GM23338 (cell line): ENCODE measurements at regions not wholly inside any gene's neighbourhood (a gene's known extent, or its start where the extent isn't known, plus 50 kb on each side); places are given as distances from the start of the nearest gene placed in this dataset.

Source experiments
- ATAC-seq: fragments of 200-7000 bp; cut with Tn5 transposase; 3 replicates; pipeline ENCODE4 v1.9.1; 2020
- DNase-seq: peaks from one replicate; pipeline ENCODE4 v3.0.0-alpha.2; 2015; ENCODE audit warnings: low spot score
- H2AFZ ChIP-seq: fragments of 200-600 bp; sonication (generic); 2 replicates; pipeline ENCODE4 v1.8.0; 2016; ENCODE audit warnings: antibody characterized with exemption, mild to moderate bottlenecking, moderate library complexity
- H3F3A ChIP-seq: fragments of 200-600 bp; sonication (generic); replicated peaks from 2 replicates; pipeline ENCODE4 v1.8.0; 2017; ENCODE audit warnings: antibody characterized with exemption, mixed run types, low read depth
- H3K27ac ChIP-seq: fragments of 200-600 bp; sonication (generic); 2 replicates; pipeline ENCODE4 v1.6.1; 2016; ENCODE audit warnings: low read depth
- H3K27me3 ChIP-seq: fragments of 200-600 bp; sonication (generic); 2 replicates; pipeline ENCODE4 v1.8.0; 2016; ENCODE audit warnings: mild to moderate bottlenecking, mixed run types, moderate library complexity; ENCODE audit not compliant: insufficient read depth
- H3K36me3 ChIP-seq: fragments of 200-600 bp; sonication (generic); 2 replicates; pipeline ENCODE4 v1.8.0; 2016; ENCODE audit warnings: mild to moderate bottlenecking; ENCODE audit not compliant: insufficient read depth
- H3K4me1 ChIP-seq: fragments of 200-600 bp; sonication (generic); 2 replicates; pipeline ENCODE4 v1.8.0; 2016; ENCODE audit warnings: mild to moderate bottlenecking, moderate library complexity; ENCODE audit not compliant: insufficient read depth
- H3K4me2 ChIP-seq: fragments of 200-600 bp; sonication (generic); 2 replicates; pipeline ENCODE4 v1.7.1; 2017; ENCODE audit warnings: mixed run types
- H3K4me3 ChIP-seq: fragments of 200-600 bp; sonication (generic); 2 replicates; pipeline ENCODE4 v1.6.1; 2016; ENCODE audit warnings: mixed run types
- H3K79me2 ChIP-seq: fragments of 200-600 bp; sonication (generic); replicated peaks from 2 replicates; pipeline ENCODE4 v1.8.0; 2017; ENCODE audit warnings: mild to moderate bottlenecking; ENCODE audit not compliant: insufficient read depth
- H3K9me2 ChIP-seq: fragments of 200-600 bp; sonication (generic); 2 replicates; pipeline ENCODE4 v1.8.0; 2017; ENCODE audit not compliant: insufficient read depth
- H4K20me1 ChIP-seq: fragments of 200-600 bp; sonication (generic); replicated peaks from 2 replicates; pipeline ENCODE4 v1.8.0; 2017; ENCODE audit warnings: mild to moderate bottlenecking; ENCODE audit not compliant: insufficient read depth
- H3K27ac Mint-ChIP-seq: 2 replicates; pipeline ENCODE4 v1.8.0; 2020; ENCODE audit warnings: inconsistent platforms, mild to moderate bottlenecking, moderate library complexity, mixed read lengths
- H3K27me3 Mint-ChIP-seq: 3 replicates; pipeline ENCODE4 v1.8.0; 2022; ENCODE audit warnings: low read depth, mild to moderate bottlenecking, moderate library complexity, mixed read lengths, inconsistent platforms; ENCODE audit not compliant: insufficient read depth, poor library complexity
- H3K36me3 Mint-ChIP-seq: 3 replicates; pipeline ENCODE4 v1.8.0; 2021; ENCODE audit warnings: low read depth, mild to moderate bottlenecking, inconsistent platforms, moderate library complexity, mixed read lengths
- H3K4me1 Mint-ChIP-seq: 3 replicates; pipeline ENCODE4 v1.8.0; 2020; ENCODE audit warnings: mild to moderate bottlenecking, inconsistent platforms, mixed read lengths
- H3K4me3 Mint-ChIP-seq: 3 replicates; pipeline ENCODE4 v1.8.0; 2021; ENCODE audit warnings: moderate library complexity, mild to moderate bottlenecking, inconsistent platforms, mixed read lengths
- H3K9me3 Mint-ChIP-seq: 3 replicates; pipeline ENCODE4 v1.8.0; 2020; ENCODE audit warnings: moderate library complexity, mild to moderate bottlenecking, inconsistent platforms, mixed read lengths
- CREB1 ChIP-seq: fragments of 250-450 bp; sonication (Bioruptor Pico); IDR thresholded peaks from 2 replicates; pipeline ENCODE4 v1.5.0; 2020; ENCODE audit warnings: low read depth, mild to moderate bottlenecking, moderate library complexity
- JUNB ChIP-seq: IDR thresholded peaks from one replicate; pipeline ENCODE4 v1.6.1; 2016; ENCODE audit warnings: antibody characterized with exemption; ENCODE audit not compliant: unreplicated experiment
- POLR2AphosphoS5 ChIP-seq: IDR thresholded peaks from 2 replicates; pipeline ENCODE4 v1.6.1; 2016; ENCODE audit warnings: antibody characterized with exemption, low read depth
- STAT1 ChIP-seq: IDR thresholded peaks from one replicate; pipeline ENCODE4 v1.6.1; 2016; ENCODE audit warnings: antibody characterized with exemption; ENCODE audit not compliant: unreplicated experiment
- ZNF114 ChIP-seq: fragments of 250-450 bp; sonication (Bioruptor Pico); IDR thresholded peaks from 2 replicates; pipeline ENCODE4 v1.5.0; 2020; ENCODE audit warnings: mild to moderate bottlenecking, moderate library complexity
- TF ChIP-seq, protein P1 (sequence below): fragments of 250-450 bp; sonication (Bioruptor Pico); IDR thresholded peaks from 2 replicates; pipeline ENCODE4 v1.5.0; 2020; ENCODE audit warnings: mild to moderate bottlenecking, moderate library complexity
- TF ChIP-seq, protein P2 (sequence below), 2 experiments: fragments of 200-600 bp in 1 of 2; sonication (generic) in 1 of 2; conservative IDR thresholded peaks; 2 replicates each; pipeline versions ENCODE4 v1.5.1 to v1.6.1; 2016 to 2017; ENCODE audit warnings: antibody characterized with exemption in 2 of 2, low read depth in 2 of 2, mild to moderate bottlenecking in 2 of 2, moderate library complexity in 1 of 2

DNA sequence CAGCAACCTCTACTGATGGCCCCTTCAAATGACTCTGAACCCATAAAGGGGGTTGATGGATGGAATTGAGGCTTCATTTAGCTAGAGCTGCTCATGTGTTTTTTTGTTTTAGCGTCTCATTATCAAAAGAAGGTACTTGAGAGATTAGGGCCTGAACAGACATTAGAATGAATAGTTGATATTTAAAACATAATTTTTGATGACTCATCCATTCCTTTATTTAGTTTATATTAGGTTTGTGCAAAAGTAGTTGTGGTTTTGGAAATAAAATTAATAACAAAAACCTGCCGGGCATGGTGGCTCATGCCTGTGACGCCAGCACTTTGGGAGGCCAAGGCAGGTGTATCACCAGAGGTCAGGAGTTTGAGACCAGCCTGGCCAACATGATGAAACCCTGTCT, 485.9 kb downstream of the PSAT1 start (continued):
- TF ChIP-seq, protein P1, sequence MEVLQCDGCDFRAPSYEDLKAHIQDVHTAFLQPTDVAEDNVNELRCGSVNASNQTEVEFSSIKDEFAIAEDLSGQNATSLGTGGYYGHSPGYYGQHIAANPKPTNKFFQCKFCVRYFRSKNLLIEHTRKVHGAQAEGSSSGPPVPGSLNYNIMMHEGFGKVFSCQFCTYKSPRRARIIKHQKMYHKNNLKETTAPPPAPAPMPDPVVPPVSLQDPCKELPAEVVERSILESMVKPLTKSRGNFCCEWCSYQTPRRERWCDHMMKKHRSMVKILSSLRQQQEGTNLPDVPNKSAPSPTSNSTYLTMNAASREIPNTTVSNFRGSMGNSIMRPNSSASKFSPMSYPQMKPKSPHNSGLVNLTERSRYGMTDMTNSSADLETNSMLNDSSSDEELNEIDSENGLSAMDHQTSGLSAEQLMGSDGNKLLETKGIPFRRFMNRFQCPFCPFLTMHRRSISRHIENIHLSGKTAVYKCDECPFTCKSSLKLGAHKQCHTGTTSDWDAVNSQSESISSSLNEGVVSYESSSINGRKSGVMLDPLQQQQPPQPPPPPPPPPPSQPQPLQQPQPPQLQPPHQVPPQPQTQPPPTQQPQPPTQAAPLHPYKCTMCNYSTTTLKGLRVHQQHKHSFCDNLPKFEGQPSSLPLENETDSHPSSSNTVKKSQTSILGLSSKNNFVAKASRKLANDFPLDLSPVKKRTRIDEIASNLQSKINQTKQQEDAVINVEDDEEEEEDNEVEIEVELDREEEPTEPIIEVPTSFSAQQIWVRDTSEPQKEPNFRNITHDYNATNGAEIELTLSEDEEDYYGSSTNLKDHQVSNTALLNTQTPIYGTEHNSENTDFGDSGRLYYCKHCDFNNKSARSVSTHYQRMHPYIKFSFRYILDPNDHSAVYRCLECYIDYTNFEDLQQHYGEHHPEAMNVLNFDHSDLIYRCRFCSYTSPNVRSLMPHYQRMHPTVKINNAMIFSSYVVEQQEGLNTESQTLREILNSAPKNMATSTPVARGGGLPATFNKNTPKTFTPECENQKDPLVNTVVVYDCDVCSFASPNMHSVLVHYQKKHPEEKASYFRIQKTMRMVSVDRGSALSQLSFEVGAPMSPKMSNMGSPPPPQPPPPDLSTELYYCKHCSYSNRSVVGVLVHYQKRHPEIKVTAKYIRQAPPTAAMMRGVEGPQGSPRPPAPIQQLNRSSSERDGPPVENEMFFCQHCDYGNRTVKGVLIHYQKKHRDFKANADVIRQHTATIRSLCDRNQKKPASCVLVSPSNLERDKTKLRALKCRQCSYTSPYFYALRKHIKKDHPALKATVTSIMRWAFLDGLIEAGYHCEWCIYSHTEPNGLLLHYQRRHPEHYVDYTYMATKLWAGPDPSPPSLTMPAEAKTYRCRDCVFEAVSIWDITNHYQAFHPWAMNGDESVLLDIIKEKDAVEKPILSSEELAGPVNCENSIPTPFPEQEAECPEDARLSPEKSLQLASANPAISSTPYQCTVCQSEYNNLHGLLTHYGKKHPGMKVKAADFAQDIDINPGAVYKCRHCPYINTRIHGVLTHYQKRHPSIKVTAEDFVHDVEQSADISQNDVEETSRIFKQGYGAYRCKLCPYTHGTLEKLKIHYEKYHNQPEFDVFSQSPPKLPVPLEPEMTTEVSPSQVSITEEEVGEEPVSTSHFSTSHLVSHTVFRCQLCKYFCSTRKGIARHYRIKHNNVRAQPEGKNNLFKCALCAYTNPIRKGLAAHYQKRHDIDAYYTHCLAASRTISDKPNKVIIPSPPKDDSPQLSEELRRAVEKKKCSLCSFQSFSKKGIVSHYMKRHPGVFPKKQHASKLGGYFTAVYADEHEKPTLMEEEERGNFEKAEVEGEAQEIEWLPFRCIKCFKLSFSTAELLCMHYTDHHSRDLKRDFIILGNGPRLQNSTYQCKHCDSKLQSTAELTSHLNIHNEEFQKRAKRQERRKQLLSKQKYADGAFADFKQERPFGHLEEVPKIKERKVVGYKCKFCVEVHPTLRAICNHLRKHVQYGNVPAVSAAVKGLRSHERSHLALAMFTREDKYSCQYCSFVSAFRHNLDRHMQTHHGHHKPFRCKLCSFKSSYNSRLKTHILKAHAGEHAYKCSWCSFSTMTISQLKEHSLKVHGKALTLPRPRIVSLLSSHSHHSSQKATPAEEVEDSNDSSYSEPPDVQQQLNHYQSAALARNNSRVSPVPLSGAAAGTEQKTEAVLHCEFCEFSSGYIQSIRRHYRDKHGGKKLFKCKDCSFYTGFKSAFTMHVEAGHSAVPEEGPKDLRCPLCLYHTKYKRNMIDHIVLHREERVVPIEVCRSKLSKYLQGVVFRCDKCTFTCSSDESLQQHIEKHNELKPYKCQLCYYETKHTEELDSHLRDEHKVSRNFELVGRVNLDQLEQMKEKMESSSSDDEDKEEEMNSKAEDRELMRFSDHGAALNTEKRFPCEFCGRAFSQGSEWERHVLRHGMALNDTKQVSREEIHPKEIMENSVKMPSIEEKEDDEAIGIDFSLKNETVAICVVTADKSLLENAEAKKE, result no peak
- no peak for TF ChIP-seq CREB1
- no peak for TF ChIP-seq JUNB
- TF ChIP-seq POLR2AphosphoS5, result no peak

DNA sequence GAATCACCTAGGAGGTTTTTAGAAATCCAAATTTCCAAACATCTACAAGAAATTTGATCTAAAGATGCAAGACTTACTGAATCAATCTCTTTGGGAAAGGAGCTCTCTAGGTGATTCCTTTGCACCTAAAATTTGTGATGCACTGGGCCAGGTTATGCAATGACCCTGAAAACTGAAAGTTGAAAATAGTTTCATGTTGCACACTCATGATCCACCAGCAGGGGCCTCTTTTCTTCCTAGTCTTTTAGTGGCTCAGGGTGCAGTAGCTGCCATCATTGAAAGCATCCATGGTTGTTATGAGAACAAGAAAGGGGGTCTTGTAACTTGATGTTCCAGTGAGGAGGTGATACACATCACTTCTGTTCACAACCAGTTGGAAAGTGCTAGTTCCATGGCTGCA, 486.8 kb downstream of the PSAT1 start:
- TF ChIP-seq ZNF114 (CRISPR knock-in tag) (no peak), STAT1 (no peak)
- TF ChIP-seq, protein P2, sequence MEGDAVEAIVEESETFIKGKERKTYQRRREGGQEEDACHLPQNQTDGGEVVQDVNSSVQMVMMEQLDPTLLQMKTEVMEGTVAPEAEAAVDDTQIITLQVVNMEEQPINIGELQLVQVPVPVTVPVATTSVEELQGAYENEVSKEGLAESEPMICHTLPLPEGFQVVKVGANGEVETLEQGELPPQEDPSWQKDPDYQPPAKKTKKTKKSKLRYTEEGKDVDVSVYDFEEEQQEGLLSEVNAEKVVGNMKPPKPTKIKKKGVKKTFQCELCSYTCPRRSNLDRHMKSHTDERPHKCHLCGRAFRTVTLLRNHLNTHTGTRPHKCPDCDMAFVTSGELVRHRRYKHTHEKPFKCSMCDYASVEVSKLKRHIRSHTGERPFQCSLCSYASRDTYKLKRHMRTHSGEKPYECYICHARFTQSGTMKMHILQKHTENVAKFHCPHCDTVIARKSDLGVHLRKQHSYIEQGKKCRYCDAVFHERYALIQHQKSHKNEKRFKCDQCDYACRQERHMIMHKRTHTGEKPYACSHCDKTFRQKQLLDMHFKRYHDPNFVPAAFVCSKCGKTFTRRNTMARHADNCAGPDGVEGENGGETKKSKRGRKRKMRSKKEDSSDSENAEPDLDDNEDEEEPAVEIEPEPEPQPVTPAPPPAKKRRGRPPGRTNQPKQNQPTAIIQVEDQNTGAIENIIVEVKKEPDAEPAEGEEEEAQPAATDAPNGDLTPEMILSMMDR (conservative IDR thresholded peaks at IDR 0.05; ENCODE audit: low read depth in 2 of 2), result peak; percentile 42 to 57
- H3F3A ChIP-seq, result no peaks in the 10 kb centered on the region
- H3K4me1 ChIP-seq, result peaks cover 12% of the 10 kb centered on the region
- Mint-ChIP-seq H3K4me1 (peaks cover 15% of the 10 kb centered on the region), H3K36me3 (no peaks in the 10 kb centered on the region), H3K27ac (no peak overlapping the region), H3K27me3 (no peaks in the 10 kb centered on the region), H3K9me3 (no peaks in the 10 kb centered on the region), H3K4me3 (no peak overlapping the region)
- H3K27ac ChIP-seq, result no peak overlapping the region
- ATAC-seq (peak; percentile 49; the same call in 2 of the 3 replicates), DNase-seq (peak; percentile 49)
- no peak overlapping the region for H3K4me3 ChIP-seq
- no peaks in the 10 kb centered on the region for H3K9me2 ChIP-seq
- H3K27me3 ChIP-seq, result no peaks in the 10 kb centered on the region
- H3K36me3 ChIP-seq, result no peaks in the 10 kb centered on the region
- H4K20me1 ChIP-seq, result no peaks in the 10 kb centered on the region
- no peak overlapping the region for H2AFZ ChIP-seq
- H3K4me2 ChIP-seq, result no peak overlapping the region
- no peaks in the 10 kb centered on the region for H3K79me2 ChIP-seq
